Liver (tissue), 8 donors: ENCODE measurements at regions not wholly inside any gene's neighbourhood (a gene's known extent, or its start where the extent isn't known, plus 50 kb on each side); places are given as distances from the start of the nearest gene placed in this dataset.

Source experiments
- DNase-seq: peaks from one replicate; pipeline ENCODE4 v3.0.0-alpha.2; 2017; ENCODE audit warnings: low spot score
- H3K27ac ChIP-seq, 2 donors: one replicate each; pipeline ENCODE4 v1.7.0; 2013; ENCODE audit warnings: inconsistent platforms in 2 of 2, low read length in 2 of 2, control low read depth in 1 of 2, low read depth in 1 of 2, mild to moderate bottlenecking in 1 of 2
- H3K27me3 ChIP-seq, 4 donors: one replicate each; pipeline versions ENCODE4 v1.6.1 to v1.7.0; 2013; ENCODE audit warnings: low read length in 3 of 4, inconsistent platforms in 1 of 4, mild to moderate bottlenecking in 1 of 4, moderate library complexity in 1 of 4; ENCODE audit not compliant: control insufficient read depth in 4 of 4, insufficient read depth in 4 of 4
- H3K36me3 ChIP-seq, 4 donors: one replicate each; pipeline versions ENCODE4 v1.6.1 to v1.7.0; 2013; ENCODE audit warnings: low read length in 3 of 4, mild to moderate bottlenecking in 3 of 4, low read depth in 1 of 4, moderate library complexity in 1 of 4; ENCODE audit not compliant: control insufficient read depth in 4 of 4, insufficient read depth in 3 of 4
- H3K4me1 ChIP-seq, 4 donors: one replicate each; pipeline versions ENCODE4 v1.6.1 to v1.7.0; 2013; ENCODE audit warnings: low read length in 3 of 4, mild to moderate bottlenecking in 3 of 4, moderate library complexity in 1 of 4; ENCODE audit not compliant: control insufficient read depth in 4 of 4, insufficient read depth in 4 of 4
- H3K4me3 ChIP-seq, 3 donors: one replicate each; pipeline versions ENCODE4 v1.6.1 to v1.7.0; 2013; ENCODE audit warnings: low read length in 3 of 3, control low read depth in 1 of 3, low read depth in 1 of 3, mild to moderate bottlenecking in 1 of 3
- H3K9ac ChIP-seq, 2 donors: one replicate each; pipeline ENCODE4 v1.7.0; 2013; ENCODE audit warnings: low read length in 2 of 2, mild to moderate bottlenecking in 2 of 2, moderate library complexity in 2 of 2, control low read depth in 1 of 2, low read depth in 1 of 2
- H3K9me3 ChIP-seq, 4 donors: one replicate each; pipeline versions ENCODE4 v1.6.1 to v1.7.0; 2013; ENCODE audit warnings: low read length in 3 of 4; ENCODE audit not compliant: control insufficient read depth in 4 of 4
- ATF3 ChIP-seq: IDR thresholded peaks from 2 replicates; pipeline ENCODE4 v1.6.1; 2016; ENCODE audit warnings: antibody characterized with exemption
- CTCF ChIP-seq: fragments of 150-350 bp; IDR thresholded peaks from 2 replicates; pipeline ENCODE4 v1.5.1; 2017; ENCODE audit warnings: improper control_type of control experiment, low read depth, low read length; ENCODE audit not compliant: missing input control
- EGR1 ChIP-seq, 2 donors: IDR thresholded peaks; 2 replicates each; pipeline ENCODE4 v1.6.1; 2016 to 2018; ENCODE audit warnings: antibody characterized with exemption in 2 of 2, low read depth in 2 of 2
- FOXA1 ChIP-seq: IDR thresholded peaks from 2 replicates; pipeline ENCODE4 v1.6.1; 2016; ENCODE audit warnings: antibody characterized with exemption
- FOXA2 ChIP-seq: IDR thresholded peaks from 2 replicates; pipeline ENCODE4 v1.6.1; 2016; ENCODE audit warnings: antibody characterized with exemption
- GABPA ChIP-seq, 2 donors: IDR thresholded peaks in 1 of 2; conservative IDR thresholded peaks in 1 of 2; 2 replicates each; pipeline ENCODE4 v1.6.1; 2016; ENCODE audit warnings: antibody characterized with exemption in 2 of 2, mild to moderate bottlenecking in 1 of 2, moderate library complexity in 1 of 2
- HNF4A ChIP-seq, 2 donors: conservative IDR thresholded peaks; 2 replicates each; pipeline ENCODE4 v1.6.1; 2016; ENCODE audit warnings: antibody characterized with exemption in 2 of 2, mild to moderate bottlenecking in 2 of 2
- HNF4G ChIP-seq: IDR thresholded peaks from 2 replicates; pipeline ENCODE4 v1.6.1; 2016; ENCODE audit warnings: antibody characterized with exemption
- JUND ChIP-seq, 2 donors: IDR thresholded peaks; 2 replicates each; pipeline ENCODE4 v1.6.1; 2016; ENCODE audit warnings: antibody characterized with exemption in 2 of 2
- MAX ChIP-seq: IDR thresholded peaks from 2 replicates; pipeline ENCODE4 v1.6.1; 2016; ENCODE audit warnings: antibody characterized with exemption
- NR2F2 ChIP-seq: IDR thresholded peaks from 2 replicates; pipeline ENCODE4 v1.6.1; 2016; ENCODE audit warnings: antibody characterized with exemption
- RXRA ChIP-seq, 2 donors: IDR thresholded peaks; 2 replicates each; pipeline ENCODE4 v1.6.1; 2017 to 2018; ENCODE audit warnings: antibody characterized with exemption in 2 of 2, mild to moderate bottlenecking in 1 of 2
- SP1 ChIP-seq: IDR thresholded peaks from 2 replicates; pipeline ENCODE4 v1.6.1; 2018; ENCODE audit warnings: antibody characterized with exemption, mild to moderate bottlenecking
- TAF1 ChIP-seq: conservative IDR thresholded peaks from 2 replicates; pipeline ENCODE4 v1.6.1; 2016; ENCODE audit warnings: antibody characterized with exemption, mild to moderate bottlenecking
- YY1 ChIP-seq: IDR thresholded peaks from 2 replicates; pipeline ENCODE4 v1.6.1; 2016; ENCODE audit warnings: antibody characterized with exemption, mild to moderate bottlenecking
- WGBS: extraction: QIAGEN DNeasy Blood & Tissue Kit; methylation state at CpG from one replicate; pipeline ENCODE4 v1.1.7; 2013; 5-methylcytosine and 5-hydroxymethylcytosine counted together
- TF ChIP-seq, protein P1 (sequence below): IDR thresholded peaks from 2 replicates; pipeline ENCODE4 v1.6.1; 2016; ENCODE audit warnings: antibody characterized with exemption, mild to moderate bottlenecking
- TF ChIP-seq, protein P2 (sequence below): IDR thresholded peaks from 2 replicates; pipeline ENCODE4 v1.6.1; 2016; ENCODE audit warnings: antibody characterized with exemption
- donor health status: healthy.
- donor health status: healthy.
- donor health status: healthy.
- donor health status: healthy.
- donor health status: healthy.

GRCh38 chr16:52056259-52056658 lies 490.7 kb downstream of the TOX3 start:
- no peak overlapping the region for H3K4me3 ChIP-seq
- no peaks in the 10 kb centered on the region for H3K9me3 ChIP-seq
- TF ChIP-seq HNF4G = no peak
- no peak for TF ChIP-seq YY1
- no peak overlapping the region for H3K9ac ChIP-seq
- H3K4me1 ChIP-seq = peaks cover 0 to 5% (median 0%) of the 10 kb centered on the region in 4 donors
- WGBS = 95% methylated on average over 1 of the region's 1 CpG
- no peak for DNase-seq
- no peak overlapping the region for H3K27ac ChIP-seq
- no peaks in the 10 kb centered on the region for H3K36me3 ChIP-seq
- H3K27me3 ChIP-seq = no peaks in the 10 kb centered on the region

- 79% methylated on average over 2 of the region's 2 CpGs for WGBS
- Histone ChIP-seq H3K27ac (no peak overlapping the region), H3K4me3 (no peak overlapping the region), H3K9me3 (no peaks in the 10 kb centered on the region), H3K9ac (no peak overlapping the region), H3K4me1 (peaks cover 0 to 5% (median 0%) of the 10 kb centered on the region in 4 donors), H3K36me3 (no peaks in the 10 kb centered on the region), H3K27me3 (no peaks in the 10 kb centered on the region)
- no peak for DNase-seq
- TF ChIP-seq SP1 = no peak
- TF ChIP-seq RXRA (IDR thresholded peaks at IDR 0.05) = no peak
- TF ChIP-seq, protein P1, sequence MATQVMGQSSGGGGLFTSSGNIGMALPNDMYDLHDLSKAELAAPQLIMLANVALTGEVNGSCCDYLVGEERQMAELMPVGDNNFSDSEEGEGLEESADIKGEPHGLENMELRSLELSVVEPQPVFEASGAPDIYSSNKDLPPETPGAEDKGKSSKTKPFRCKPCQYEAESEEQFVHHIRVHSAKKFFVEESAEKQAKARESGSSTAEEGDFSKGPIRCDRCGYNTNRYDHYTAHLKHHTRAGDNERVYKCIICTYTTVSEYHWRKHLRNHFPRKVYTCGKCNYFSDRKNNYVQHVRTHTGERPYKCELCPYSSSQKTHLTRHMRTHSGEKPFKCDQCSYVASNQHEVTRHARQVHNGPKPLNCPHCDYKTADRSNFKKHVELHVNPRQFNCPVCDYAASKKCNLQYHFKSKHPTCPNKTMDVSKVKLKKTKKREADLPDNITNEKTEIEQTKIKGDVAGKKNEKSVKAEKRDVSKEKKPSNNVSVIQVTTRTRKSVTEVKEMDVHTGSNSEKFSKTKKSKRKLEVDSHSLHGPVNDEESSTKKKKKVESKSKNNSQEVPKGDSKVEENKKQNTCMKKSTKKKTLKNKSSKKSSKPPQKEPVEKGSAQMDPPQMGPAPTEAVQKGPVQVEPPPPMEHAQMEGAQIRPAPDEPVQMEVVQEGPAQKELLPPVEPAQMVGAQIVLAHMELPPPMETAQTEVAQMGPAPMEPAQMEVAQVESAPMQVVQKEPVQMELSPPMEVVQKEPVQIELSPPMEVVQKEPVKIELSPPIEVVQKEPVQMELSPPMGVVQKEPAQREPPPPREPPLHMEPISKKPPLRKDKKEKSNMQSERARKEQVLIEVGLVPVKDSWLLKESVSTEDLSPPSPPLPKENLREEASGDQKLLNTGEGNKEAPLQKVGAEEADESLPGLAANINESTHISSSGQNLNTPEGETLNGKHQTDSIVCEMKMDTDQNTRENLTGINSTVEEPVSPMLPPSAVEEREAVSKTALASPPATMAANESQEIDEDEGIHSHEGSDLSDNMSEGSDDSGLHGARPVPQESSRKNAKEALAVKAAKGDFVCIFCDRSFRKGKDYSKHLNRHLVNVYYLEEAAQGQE = no peak
- TF ChIP-seq JUND (IDR thresholded peaks at IDR 0.05) = no peak
- no peak for TF ChIP-seq GABPA (IDR thresholded peaks at IDR 0.05 in 1 of 2, conservative IDR thresholded peaks at IDR 0.05 in 1 of 2)
- TF ChIP-seq HNF4A (conservative IDR thresholded peaks at IDR 0.05) = no peak
- no peak for TF ChIP-seq FOXA2
- TF ChIP-seq ATF3 = no peak
- TF ChIP-seq EGR1 (IDR thresholded peaks at IDR 0.05; ENCODE audit: low read depth in 2 of 2) = no peak
- TF ChIP-seq MAX = no peak
- TF ChIP-seq CTCF = no peak
- TF ChIP-seq YY1 = no peak
- TF ChIP-seq FOXA1 = no peak
- TF ChIP-seq HNF4G = no peak
- TF ChIP-seq, protein P2, sequence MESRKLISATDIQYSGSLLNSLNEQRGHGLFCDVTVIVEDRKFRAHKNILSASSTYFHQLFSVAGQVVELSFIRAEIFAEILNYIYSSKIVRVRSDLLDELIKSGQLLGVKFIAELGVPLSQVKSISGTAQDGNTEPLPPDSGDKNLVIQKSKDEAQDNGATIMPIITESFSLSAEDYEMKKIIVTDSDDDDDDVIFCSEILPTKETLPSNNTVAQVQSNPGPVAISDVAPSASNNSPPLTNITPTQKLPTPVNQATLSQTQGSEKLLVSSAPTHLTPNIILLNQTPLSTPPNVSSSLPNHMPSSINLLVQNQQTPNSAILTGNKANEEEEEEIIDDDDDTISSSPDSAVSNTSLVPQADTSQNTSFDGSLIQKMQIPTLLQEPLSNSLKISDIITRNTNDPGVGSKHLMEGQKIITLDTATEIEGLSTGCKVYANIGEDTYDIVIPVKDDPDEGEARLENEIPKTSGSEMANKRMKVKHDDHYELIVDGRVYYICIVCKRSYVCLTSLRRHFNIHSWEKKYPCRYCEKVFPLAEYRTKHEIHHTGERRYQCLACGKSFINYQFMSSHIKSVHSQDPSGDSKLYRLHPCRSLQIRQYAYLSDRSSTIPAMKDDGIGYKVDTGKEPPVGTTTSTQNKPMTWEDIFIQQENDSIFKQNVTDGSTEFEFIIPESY = no peak
- TF ChIP-seq NR2F2 = no peak
- no peak for TF ChIP-seq TAF1
Observed at GRCh38 chr16:52055381-52055780, 491.6 kb downstream of the TOX3 start.
